22Rv1 (cell line): ENCODE measurements at regions not wholly inside any gene's neighbourhood (a gene's known extent, or its start where the extent isn't known, plus 50 kb on each side); places are given as distances from the start of the nearest gene placed in this dataset.

Experiments
- ZFX ChIP-seq: fragments of 450-650 bp; IDR thresholded peaks from 2 replicates; pipeline ENCODE4 v1.6.1; 2017; ENCODE audit warnings: antibody characterized with exemption, borderline replicate concordance
- TF ChIP-seq, protein P1 (sequence below): fragments of 450-650 bp; IDR thresholded peaks from 2 replicates; pipeline ENCODE4 v1.5.1; 2017; ENCODE audit warnings: mild to moderate bottlenecking

DNA sequence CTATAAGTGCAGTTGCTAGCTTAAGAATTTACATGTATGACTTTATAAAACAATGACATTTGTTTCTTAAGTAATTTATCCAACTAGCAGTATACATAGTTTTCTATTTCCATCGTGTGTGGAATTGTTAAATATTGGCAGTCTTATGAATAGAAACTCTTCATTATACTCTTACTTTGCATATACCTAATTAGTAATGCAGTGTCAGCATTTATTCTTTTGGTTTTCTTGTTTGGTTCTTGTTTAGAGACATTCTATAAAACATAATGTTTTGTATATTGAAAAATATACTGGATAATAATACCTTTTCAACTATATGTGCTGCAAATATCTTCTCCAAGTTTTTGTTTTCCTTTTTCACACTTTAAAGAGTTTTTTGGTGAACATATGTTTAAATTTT, 760.2 kb downstream of the VGLL3 start:
- TF ChIP-seq, protein P1, sequence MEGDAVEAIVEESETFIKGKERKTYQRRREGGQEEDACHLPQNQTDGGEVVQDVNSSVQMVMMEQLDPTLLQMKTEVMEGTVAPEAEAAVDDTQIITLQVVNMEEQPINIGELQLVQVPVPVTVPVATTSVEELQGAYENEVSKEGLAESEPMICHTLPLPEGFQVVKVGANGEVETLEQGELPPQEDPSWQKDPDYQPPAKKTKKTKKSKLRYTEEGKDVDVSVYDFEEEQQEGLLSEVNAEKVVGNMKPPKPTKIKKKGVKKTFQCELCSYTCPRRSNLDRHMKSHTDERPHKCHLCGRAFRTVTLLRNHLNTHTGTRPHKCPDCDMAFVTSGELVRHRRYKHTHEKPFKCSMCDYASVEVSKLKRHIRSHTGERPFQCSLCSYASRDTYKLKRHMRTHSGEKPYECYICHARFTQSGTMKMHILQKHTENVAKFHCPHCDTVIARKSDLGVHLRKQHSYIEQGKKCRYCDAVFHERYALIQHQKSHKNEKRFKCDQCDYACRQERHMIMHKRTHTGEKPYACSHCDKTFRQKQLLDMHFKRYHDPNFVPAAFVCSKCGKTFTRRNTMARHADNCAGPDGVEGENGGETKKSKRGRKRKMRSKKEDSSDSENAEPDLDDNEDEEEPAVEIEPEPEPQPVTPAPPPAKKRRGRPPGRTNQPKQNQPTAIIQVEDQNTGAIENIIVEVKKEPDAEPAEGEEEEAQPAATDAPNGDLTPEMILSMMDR = no peak
- no peak for TF ChIP-seq ZFX
